ENCODE measurements at regions not wholly inside any gene's neighbourhood (a gene's known extent, or its start where the extent isn't known, plus 50 kb on each side); places are given as distances from the start of the nearest gene placed in this dataset.

DNA sequence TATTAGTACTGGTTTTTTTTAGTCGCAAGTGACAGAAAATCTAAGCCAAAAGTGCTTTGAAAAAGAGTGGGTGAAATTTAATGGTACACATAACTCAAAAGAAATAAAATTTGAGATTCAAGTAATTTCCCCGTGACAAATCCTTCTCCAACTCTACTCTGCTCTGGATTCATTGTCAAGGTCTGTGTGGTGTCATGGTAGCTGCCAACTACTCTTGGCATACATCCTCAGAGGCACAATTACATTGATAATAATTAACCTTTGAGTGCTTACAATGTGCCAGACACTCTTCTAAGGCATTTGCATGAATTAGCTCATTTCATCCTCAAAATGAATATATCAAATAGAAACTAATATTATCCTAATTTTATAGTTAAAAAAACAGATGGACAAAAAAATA, 1153.9 kb upstream of the NCAM2 start:
- Histone ChIP-seq H3K4me1 (ENCODE audit: control insufficient read depth in 2 of 2, insufficient read depth in 1 of 2, low read depth in 1 of 2, low read length in 2 of 2) (no peaks in the 10 kb centered on the region), H3K79me1 (ENCODE audit: low read depth, low read length) (no peaks in the 10 kb centered on the region), H3K18ac (ENCODE audit: low read length) (no peak overlapping the region), H3K36me3 (replicated peaks in 1 of 2; ENCODE audit: control insufficient read depth in 2 of 2, insufficient read depth in 2 of 2, low read length in 2 of 2) (no peaks in the 10 kb centered on the region), H3K4me2 (ENCODE audit: insufficient read depth, low read length, poor library complexity, severe bottlenecking) (no peak overlapping the region), H3K27ac (replicated peaks; ENCODE audit: low read length) (no peak overlapping the region), H2BK12ac (ENCODE audit: low read length) (no peak overlapping the region), H3K14ac (ENCODE audit: low read length) (no peak overlapping the region), H4K8ac (ENCODE audit: low read depth, low read length) (no peak overlapping the region), H4K91ac (ENCODE audit: low read depth, low read length, poor library complexity) (no peak overlapping the region), H2AK5ac (ENCODE audit: low read depth, low read length) (no peak overlapping the region), H2BK5ac (ENCODE audit: low read length) (no peak overlapping the region), H2BK120ac (ENCODE audit: low read depth, low read length) (no peak overlapping the region), H2BK15ac (ENCODE audit: low read length) (no peak overlapping the region), H3K23ac (ENCODE audit: low read depth, low read length, poor library complexity) (no peak overlapping the region), H3K9me3 (replicated peaks in 1 of 2; ENCODE audit: control insufficient read depth in 2 of 2, insufficient read depth in 1 of 2, low read depth in 1 of 2, low read length in 2 of 2) (no peaks in the 10 kb centered on the region), H3K4ac (ENCODE audit: low read length) (no peak overlapping the region), H3K9ac (ENCODE audit: low read depth, low read length, poor library complexity) (no peak overlapping the region), H3K27me3 (ENCODE audit: control insufficient read depth in 3 of 3, insufficient read depth in 3 of 3, low read depth in 1 of 3, low read length in 3 of 3) (no peaks in the 10 kb centered on the region), H2AFZ (ENCODE audit: low read length) (no peak overlapping the region), H3K4me3 (ENCODE audit: low read length in 2 of 2) (no peak overlapping the region)
- no peak for DNase-seq (ENCODE audit: low spot score)
- WGBS, 2 donors (ENCODE audit: extremely low coverage in 2 of 2, insufficient read length in 2 of 2, insufficient replicate concordance in 1 of 2), result no CpG with 5 or more reads among the region's 2 CpGs

DNA sequence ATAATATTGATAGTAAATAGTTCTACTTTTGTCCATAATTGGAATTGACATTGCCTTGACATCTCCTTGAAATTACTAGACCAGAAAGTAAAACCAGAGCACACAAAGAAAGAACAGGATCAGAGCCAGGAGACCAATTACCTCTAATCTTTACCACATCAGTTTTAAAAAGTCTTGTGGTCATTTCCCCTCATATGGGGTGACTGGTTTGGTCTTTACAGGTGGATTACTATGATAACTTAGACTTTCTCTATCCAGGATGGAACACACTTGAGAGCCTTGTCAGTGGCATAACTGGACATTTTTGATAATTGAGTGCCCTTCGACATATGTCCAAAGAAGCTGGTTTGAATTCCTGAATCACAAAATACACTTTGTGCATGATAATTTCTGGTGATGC, 1148.1 kb upstream of the NCAM2 start:
- Histone ChIP-seq H3K36me3 (replicated peaks in 1 of 2; ENCODE audit: control insufficient read depth in 2 of 2, insufficient read depth in 2 of 2, low read length in 2 of 2) (no peaks in the 10 kb centered on the region), H4K91ac (ENCODE audit: low read depth, low read length, poor library complexity) (no peak overlapping the region), H3K4me2 (ENCODE audit: insufficient read depth, low read length, poor library complexity, severe bottlenecking) (no peak overlapping the region), H2BK5ac (ENCODE audit: low read length) (no peak overlapping the region), H2AFZ (ENCODE audit: low read length) (no peak overlapping the region), H3K79me1 (ENCODE audit: low read depth, low read length) (no peaks in the 10 kb centered on the region), H2BK120ac (ENCODE audit: low read depth, low read length) (no peak overlapping the region), H3K27me3 (ENCODE audit: control insufficient read depth in 3 of 3, insufficient read depth in 3 of 3, low read depth in 1 of 3, low read length in 3 of 3) (no peaks in the 10 kb centered on the region), H2BK15ac (ENCODE audit: low read length) (no peak overlapping the region), H3K4me3 (ENCODE audit: low read length in 2 of 2) (no peak overlapping the region), H3K4me1 (ENCODE audit: control insufficient read depth in 2 of 2, insufficient read depth in 1 of 2, low read depth in 1 of 2, low read length in 2 of 2) (no peaks in the 10 kb centered on the region), H3K27ac (replicated peaks; ENCODE audit: low read length) (no peak overlapping the region), H2BK12ac (ENCODE audit: low read length) (no peak overlapping the region), H3K9me3 (replicated peaks in 1 of 2; ENCODE audit: control insufficient read depth in 2 of 2, insufficient read depth in 1 of 2, low read depth in 1 of 2, low read length in 2 of 2) (no peaks in the 10 kb centered on the region), H2AK5ac (ENCODE audit: low read depth, low read length) (no peak overlapping the region), H3K23ac (ENCODE audit: low read depth, low read length, poor library complexity) (no peak overlapping the region), H3K18ac (ENCODE audit: low read length) (no peak overlapping the region), H4K8ac (ENCODE audit: low read depth, low read length) (no peak overlapping the region), H3K14ac (ENCODE audit: low read length) (no peak overlapping the region), H3K9ac (ENCODE audit: low read depth, low read length, poor library complexity) (no peak overlapping the region), H3K4ac (ENCODE audit: low read length) (no peak overlapping the region)
- no peak for DNase-seq (ENCODE audit: low spot score)
- no CpG with 5 or more reads among the region's 1 CpG for WGBS, 2 donors (ENCODE audit: extremely low coverage in 2 of 2, insufficient read length in 2 of 2, insufficient replicate concordance in 1 of 2)

DNA sequence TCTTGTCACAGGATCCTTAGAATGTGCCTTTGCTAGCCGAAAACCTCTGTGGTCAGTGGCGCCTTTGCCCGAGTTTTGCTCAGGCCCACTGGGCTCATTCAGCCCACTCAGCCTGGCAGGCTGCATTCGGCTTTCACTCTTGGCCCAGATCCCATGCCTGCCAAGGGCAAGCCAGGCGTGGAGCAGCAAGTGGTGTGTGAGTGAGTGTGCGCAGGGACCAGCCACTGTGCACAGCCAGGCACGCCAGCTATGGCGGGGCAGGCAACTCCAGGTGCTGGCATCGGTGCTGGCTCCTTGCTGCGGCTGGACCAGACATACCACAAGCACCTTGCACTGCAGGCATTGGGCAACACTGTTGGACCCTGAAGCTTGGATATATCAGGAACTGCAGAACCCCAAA, 1145.1 kb upstream of the NCAM2 start:
- H3K23ac ChIP-seq (ENCODE audit: low read depth, low read length, poor library complexity), result no peak overlapping the region
- no peak overlapping the region for H2BK5ac ChIP-seq (ENCODE audit: low read length)
- no peak overlapping the region for H2BK15ac ChIP-seq (ENCODE audit: low read length)
- H2AFZ ChIP-seq (ENCODE audit: low read length), result no peak overlapping the region
- DNase-seq (ENCODE audit: low spot score), result no peak
- no peak overlapping the region for H3K14ac ChIP-seq (ENCODE audit: low read length)
- no peaks in the 10 kb centered on the region for H3K27me3 ChIP-seq (ENCODE audit: control insufficient read depth in 3 of 3, insufficient read depth in 3 of 3, low read depth in 1 of 3, low read length in 3 of 3)
- no peak overlapping the region for H3K27ac ChIP-seq (replicated peaks; ENCODE audit: low read length)
- H4K91ac ChIP-seq (ENCODE audit: low read depth, low read length, poor library complexity), result no peak overlapping the region
- WGBS, 2 donors (ENCODE audit: extremely low coverage in 2 of 2, insufficient read length in 2 of 2, insufficient replicate concordance in 1 of 2), result no CpG with 5 or more reads among the region's 10 CpGs
- H2BK12ac ChIP-seq (ENCODE audit: low read length), result no peak overlapping the region
- H3K79me1 ChIP-seq (ENCODE audit: low read depth, low read length), result no peaks in the 10 kb centered on the region
- no peaks in the 10 kb centered on the region for H3K36me3 ChIP-seq (replicated peaks in 1 of 2; ENCODE audit: control insufficient read depth in 2 of 2, insufficient read depth in 2 of 2, low read length in 2 of 2)
- no peak overlapping the region for H3K18ac ChIP-seq (ENCODE audit: low read length)
- no peak overlapping the region for H2BK120ac ChIP-seq (ENCODE audit: low read depth, low read length)
- no peak overlapping the region for H3K4ac ChIP-seq (ENCODE audit: low read length)
- no peak overlapping the region for H3K4me2 ChIP-seq (ENCODE audit: insufficient read depth, low read length, poor library complexity, severe bottlenecking)
- no peak overlapping the region for H3K9ac ChIP-seq (ENCODE audit: low read depth, low read length, poor library complexity)
- no peaks in the 10 kb centered on the region for H3K9me3 ChIP-seq (replicated peaks in 1 of 2; ENCODE audit: control insufficient read depth in 2 of 2, insufficient read depth in 1 of 2, low read depth in 1 of 2, low read length in 2 of 2)
- no peak overlapping the region for H4K8ac ChIP-seq (ENCODE audit: low read depth, low read length)
- no peak overlapping the region for H2AK5ac ChIP-seq (ENCODE audit: low read depth, low read length)
- H3K4me3 ChIP-seq (ENCODE audit: low read length in 2 of 2), result no peak overlapping the region
- no peaks in the 10 kb centered on the region for H3K4me1 ChIP-seq (ENCODE audit: control insufficient read depth in 2 of 2, insufficient read depth in 1 of 2, low read depth in 1 of 2, low read length in 2 of 2)

DNA sequence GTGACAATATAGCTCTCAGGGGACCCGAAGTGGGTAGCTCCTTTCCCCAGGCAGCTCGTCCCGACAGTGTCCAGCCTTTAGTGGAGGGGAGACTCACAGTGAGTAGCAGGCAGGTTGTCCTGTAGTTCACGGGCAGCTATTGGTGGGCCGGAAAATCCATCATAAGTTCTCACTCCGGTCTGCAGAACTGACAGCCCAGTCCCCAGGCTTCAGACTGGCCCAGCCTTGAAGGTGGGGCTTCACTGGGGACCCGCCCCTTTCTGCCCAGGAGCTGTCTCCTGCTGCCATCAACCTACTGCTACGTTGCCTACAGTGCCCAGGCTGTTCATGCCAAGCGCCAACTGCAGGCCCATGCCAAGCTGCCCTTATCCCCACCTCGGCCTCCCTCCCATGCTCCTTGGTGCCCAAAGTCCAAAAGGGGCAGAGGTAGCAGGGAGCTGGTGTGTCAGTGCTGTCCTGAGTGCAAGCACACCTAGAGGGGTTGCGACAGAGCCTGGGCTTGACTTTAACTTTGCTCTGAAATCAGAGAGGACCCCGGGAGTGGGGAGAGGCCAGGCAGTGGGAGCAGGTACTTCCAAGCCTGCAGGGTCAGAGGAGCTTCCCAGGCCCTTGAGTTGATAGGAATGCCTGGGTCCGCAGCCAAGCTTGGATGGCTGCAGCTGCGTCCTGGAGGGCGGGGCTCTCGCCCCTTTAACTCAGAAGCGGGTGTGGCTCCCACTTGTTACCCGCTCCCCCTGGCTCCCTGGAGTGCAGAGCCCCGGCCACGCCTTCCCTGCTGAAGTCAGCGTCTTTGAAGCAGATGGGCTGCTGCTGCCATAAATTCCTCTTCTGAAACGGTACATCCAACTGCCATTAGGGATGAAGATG, 1144.3 kb upstream of the NCAM2 start:
- Histone ChIP-seq H3K23ac (ENCODE audit: low read depth, low read length, poor library complexity) (no peak overlapping the region), H3K4me1 (ENCODE audit: control insufficient read depth in 2 of 2, insufficient read depth in 1 of 2, low read depth in 1 of 2, low read length in 2 of 2) (no peaks in the 10 kb centered on the region), H3K79me1 (ENCODE audit: low read depth, low read length) (no peaks in the 10 kb centered on the region), H3K9ac (ENCODE audit: low read depth, low read length, poor library complexity) (no peak overlapping the region), H2BK12ac (ENCODE audit: low read length) (no peak overlapping the region), H4K8ac (ENCODE audit: low read depth, low read length) (no peak overlapping the region), H2BK120ac (ENCODE audit: low read depth, low read length) (no peak overlapping the region), H2BK15ac (ENCODE audit: low read length) (no peak overlapping the region), H3K18ac (ENCODE audit: low read length) (peak overlapping the region; percentile 52), H3K4ac (ENCODE audit: low read length) (no peak overlapping the region), H3K4me3 (ENCODE audit: low read length in 2 of 2) (peak overlapping the region in 1 of 2 donors; percentile 1), H3K4me2 (ENCODE audit: insufficient read depth, low read length, poor library complexity, severe bottlenecking) (no peak overlapping the region), H4K91ac (ENCODE audit: low read depth, low read length, poor library complexity) (no peak overlapping the region), H3K27ac (replicated peaks; ENCODE audit: low read length) (no peak overlapping the region), H2AFZ (ENCODE audit: low read length) (no peak overlapping the region), H3K27me3 (ENCODE audit: control insufficient read depth in 3 of 3, insufficient read depth in 3 of 3, low read depth in 1 of 3, low read length in 3 of 3) (no peaks in the 10 kb centered on the region), H3K36me3 (replicated peaks in 1 of 2; ENCODE audit: control insufficient read depth in 2 of 2, insufficient read depth in 2 of 2, low read length in 2 of 2) (no peaks in the 10 kb centered on the region), H3K14ac (ENCODE audit: low read length) (no peak overlapping the region), H3K9me3 (replicated peaks in 1 of 2; ENCODE audit: control insufficient read depth in 2 of 2, insufficient read depth in 1 of 2, low read depth in 1 of 2, low read length in 2 of 2) (no peaks in the 10 kb centered on the region), H2AK5ac (ENCODE audit: low read depth, low read length) (no peak overlapping the region), H2BK5ac (ENCODE audit: low read length) (no peak overlapping the region)
- DNase-seq (ENCODE audit: low spot score), result no peak
- WGBS, 2 donors (ENCODE audit: extremely low coverage in 2 of 2, insufficient read length in 2 of 2, insufficient replicate concordance in 1 of 2), result no CpG with 5 or more reads among the region's 22 CpGs

All from neuronal stem cell (in vitro differentiated cells).